SK-N-SH (cell line): ENCODE measurements at regions not wholly inside any gene's neighbourhood (a gene's known extent, or its start where the extent isn't known, plus 50 kb on each side); places are given as distances from the start of the nearest gene placed in this dataset.

Source experiments
- CTCF ChIA-PET: fragments of 300-600, 350-600 bp; formaldehyde crosslinking; extraction: SDS; loops from one replicate; lab custom pipeline; 2021; lab: Yijun Ruan, JAX
- POLR2A ChIA-PET: fragments of 350-600 bp; sonication (Branson Sonifier 250); formaldehyde crosslinking; extraction: SDS; loops from one replicate; lab custom pipeline; 2020; ENCODE audit warnings: antibody characterized with exemption, inconsistent platforms; lab: Yijun Ruan, JAX
- DNase-seq: peaks from one replicate; pipeline ENCODE4 v3.0.0; 2012
- H2AFZ ChIP-seq: fragments of 200-600 bp; sonication (generic); 2 replicates; pipeline ENCODE4 v1.8.1; 2016; ENCODE audit warnings: antibody characterized with exemption, mild to moderate bottlenecking, low read depth
- H3F3A ChIP-seq: fragments of 200-600 bp; sonication (generic); replicated peaks from 2 replicates; pipeline ENCODE3; 2016; ENCODE audit warnings: antibody characterized with exemption, mild to moderate bottlenecking; ENCODE audit not compliant: insufficient read depth
- H3K27ac ChIP-seq, 2 experiments: fragments of 200-500 bp in 1 of 2; fragments of 200-600 bp in 1 of 2; sonication (Bioruptor generic) in 1 of 2; sonication (generic), shearing (Covaris generic) in 1 of 2; 2 replicates each; pipeline versions ENCODE4 v1.5.1 to v1.6.1; 2014 to 2016; ENCODE audit warnings: low read depth in 2 of 2, inconsistent platforms in 1 of 2, low read length in 1 of 2, mild to moderate bottlenecking in 1 of 2, mixed read lengths in 1 of 2
- H3K27me3 ChIP-seq: fragments of 200-600 bp; sonication (generic), shearing (Covaris generic); 2 replicates; pipeline ENCODE4 v1.6.1; 2016; ENCODE audit warnings: mixed run types; ENCODE audit not compliant: insufficient read depth
- H3K36me3 ChIP-seq, 2 experiments: fragments of 200-500 bp in 1 of 2; fragments of 200-600 bp in 1 of 2; sonication (Bioruptor generic) in 1 of 2; sonication (generic) in 1 of 2; replicated peaks in 1 of 2; 2 replicates each; pipeline versions ENCODE3 to v1.5.1; 2014 to 2016; ENCODE audit warnings: low read length in 1 of 2, mild to moderate bottlenecking in 1 of 2; ENCODE audit not compliant: insufficient read depth in 2 of 2, control insufficient read depth in 1 of 2
- H3K4me1 ChIP-seq, 2 experiments: fragments of 200-500 bp in 1 of 2; fragments of 200-600 bp in 1 of 2; sonication (Bioruptor generic) in 1 of 2; sonication (generic), shearing (Covaris generic) in 1 of 2; 2 replicates each; pipeline versions ENCODE4 v1.5.1 to v1.6.1; 2014 to 2016; ENCODE audit warnings: low read depth in 1 of 2, low read length in 1 of 2, mixed run types in 1 of 2; ENCODE audit not compliant: insufficient read depth in 2 of 2, control insufficient read depth in 1 of 2
- H3K4me2 ChIP-seq: fragments of 200-600 bp; sonication (generic), shearing (Covaris generic); 2 replicates; pipeline ENCODE4 v1.6.1; 2017; ENCODE audit warnings: mixed run types
- H3K4me3 ChIP-seq, 2 experiments: fragments of 200-500 bp in 1 of 2; fragments of 200-600 bp in 1 of 2; sonication (Bioruptor generic) in 1 of 2; sonication (generic), shearing (Covaris generic) in 1 of 2; 2 replicates each; pipeline versions ENCODE4 v1.5.1 to v1.8.1; 2014 to 2016; ENCODE audit warnings: low read depth in 2 of 2, inconsistent platforms in 1 of 2, low read length in 1 of 2, mild to moderate bottlenecking in 1 of 2, mixed read lengths in 1 of 2, moderate library complexity in 1 of 2
- H3K79me2 ChIP-seq: fragments of 200-600 bp; sonication (generic); 2 replicates; pipeline ENCODE4 v1.8.1; 2017; ENCODE audit warnings: mild to moderate bottlenecking; ENCODE audit not compliant: insufficient read depth
- H3K9ac ChIP-seq: fragments of 200-600 bp; sonication (generic); 2 replicates; pipeline ENCODE4 v1.6.1; 2017; ENCODE audit warnings: mixed run types
- H3K9me2 ChIP-seq: fragments of 200-600 bp; sonication (generic); 2 replicates; pipeline ENCODE4 v1.6.1; 2017; ENCODE audit warnings: mixed run types
- H3K9me3 ChIP-seq: fragments of 200-600 bp; sonication (generic); 2 replicates; pipeline ENCODE4 v1.6.1; 2017; ENCODE audit warnings: mixed run types, mild to moderate bottlenecking, moderate library complexity
- H4K20me1 ChIP-seq: fragments of 200-600 bp; sonication (generic); 2 replicates; pipeline ENCODE4 v1.6.1; 2017; ENCODE audit warnings: mild to moderate bottlenecking, mixed run types; ENCODE audit not compliant: insufficient read depth
- CHD2 ChIP-seq: fragments of 150-350 bp; IDR thresholded peaks from 2 replicates; pipeline ENCODE4 v1.6.1; 2018; ENCODE audit warnings: low read length; ENCODE audit not compliant: partially characterized antibody
- CTCF ChIP-seq: fragments of 200-600 bp; sonication (generic); IDR thresholded peaks from 2 replicates; pipeline ENCODE4 v1.6.1; 2017; ENCODE audit warnings: antibody characterized with exemption, mild to moderate bottlenecking, moderate library complexity
- FOXM1 ChIP-seq: IDR thresholded peaks from 2 replicates; pipeline ENCODE4 v1.4.0; 2012; ENCODE audit warnings: low read depth, mild to moderate bottlenecking
- GABPA ChIP-seq: IDR thresholded peaks from 2 replicates; pipeline ENCODE4 v1.4.0; 2012; ENCODE audit warnings: low read depth, mild to moderate bottlenecking
- GATA2 ChIP-seq: sonication (generic); formaldehyde crosslinking; IDR thresholded peaks from 2 replicates; pipeline ENCODE4 v1.5.0; 2020; ENCODE audit warnings: mild to moderate bottlenecking, missing genetic modification reagents
- JUND ChIP-seq: IDR thresholded peaks from 2 replicates; pipeline ENCODE4 v1.4.0; 2012
- MAX ChIP-seq: IDR thresholded peaks from 2 replicates; pipeline ENCODE4 v1.4.0; 2012; ENCODE audit warnings: low read depth
- MEF2A ChIP-seq: IDR thresholded peaks from 2 replicates; pipeline ENCODE4 v1.4.0; 2012; ENCODE audit warnings: low read depth, borderline replicate concordance
- MXI1 ChIP-seq: IDR thresholded peaks from 2 replicates; pipeline ENCODE4 v1.6.1; 2012; ENCODE audit warnings: mild to moderate bottlenecking, low read depth, low read length, improper control_type of control experiment
- REST ChIP-seq: IDR thresholded peaks from 2 replicates; pipeline ENCODE4 v1.6.1; 2012; ENCODE audit warnings: mild to moderate bottlenecking, low read depth, low read length, moderate library complexity
- RXRA ChIP-seq: IDR thresholded peaks from 2 replicates; pipeline ENCODE4 v1.4.0; 2012; ENCODE audit warnings: low read depth, mild to moderate bottlenecking, borderline replicate concordance
- SIN3A ChIP-seq: IDR thresholded peaks from 2 replicates; pipeline ENCODE4 v1.6.1; 2012; ENCODE audit warnings: low read depth, mild to moderate bottlenecking, low read length, moderate library complexity, borderline replicate concordance
- TAF1 ChIP-seq: IDR thresholded peaks from 2 replicates; pipeline ENCODE4 v1.6.1; 2012; ENCODE audit warnings: low read depth, mild to moderate bottlenecking, low read length, moderate library complexity, borderline replicate concordance
- TCF12 ChIP-seq: IDR thresholded peaks from 2 replicates; pipeline ENCODE4 v1.4.0; 2012
- USF2 ChIP-seq: fragments of 150-350 bp; IDR thresholded peaks from 2 replicates; pipeline ENCODE4 v1.6.1; 2017; ENCODE audit warnings: antibody characterized with exemption, low read length, low read depth, borderline replicate concordance
- YY1 ChIP-seq: IDR thresholded peaks from 2 replicates; pipeline ENCODE4 v1.4.0; 2012; ENCODE audit warnings: low read depth, mild to moderate bottlenecking
- WGBS: methylation state at CpG from one replicate; pipeline ENCODE4 v1.1.6; 2017; ENCODE audit warnings: low lambda C conversion rate; 5-methylcytosine and 5-hydroxymethylcytosine counted together

GRCh38 chr17:56023851-56024250 is 129.4 kb upstream of the ANKFN1 start:
- Histone ChIP-seq H3K79me2 (no peaks in the 10 kb centered on the region), H3K9me2 (no peaks in the 10 kb centered on the region), H3K4me2 (no peak overlapping the region), H4K20me1 (no peaks in the 10 kb centered on the region), H3K4me3 (no peak overlapping the region), H3K36me3 (no peaks in the 10 kb centered on the region), H3K9me3 (no peaks in the 10 kb centered on the region), H3K27ac (no peak overlapping the region), H3K4me1 (no peaks in the 10 kb centered on the region), H3F3A (no peaks in the 10 kb centered on the region), H3K27me3 (peaks cover 8% of the 10 kb centered on the region; the same call in 1 of the 2 replicates), H2AFZ (no peak overlapping the region), H3K9ac (no peak overlapping the region)
- TF ChIP-seq SIN3A (no peak), TCF12 (no peak), REST (no peak), USF2 (no peak), CHD2 (no peak), JUND (no peak), FOXM1 (no peak), YY1 (no peak), CTCF (no peak), MAX (no peak), GABPA (no peak), GATA2 (no peak), TAF1 (no peak), MEF2A (no peak), MXI1 (no peak), RXRA (no peak)
- 0% methylated on average over 2 of the region's 2 CpGs for WGBS
- CTCF ChIA-PET, result interaction anchor here (1.3 kb wide), 1 partner anchor 13 kb away, joined by 3 read pairs; no protein-coding TSS in a partner anchor
- POLR2A ChIA-PET, result no interaction called here
- DNase-seq, result no peak
